ENCODE measurements at regions not wholly inside any gene's neighbourhood (a gene's known extent, or its start where the extent isn't known, plus 50 kb on each side); places are given as distances from the start of the nearest gene placed in this dataset.
"Not testable (repeated sequence)": the region's sequence is repeated elsewhere in the genome, so short reads cannot be mapped to it uniquely, and the experiment has no call there.

DNA sequence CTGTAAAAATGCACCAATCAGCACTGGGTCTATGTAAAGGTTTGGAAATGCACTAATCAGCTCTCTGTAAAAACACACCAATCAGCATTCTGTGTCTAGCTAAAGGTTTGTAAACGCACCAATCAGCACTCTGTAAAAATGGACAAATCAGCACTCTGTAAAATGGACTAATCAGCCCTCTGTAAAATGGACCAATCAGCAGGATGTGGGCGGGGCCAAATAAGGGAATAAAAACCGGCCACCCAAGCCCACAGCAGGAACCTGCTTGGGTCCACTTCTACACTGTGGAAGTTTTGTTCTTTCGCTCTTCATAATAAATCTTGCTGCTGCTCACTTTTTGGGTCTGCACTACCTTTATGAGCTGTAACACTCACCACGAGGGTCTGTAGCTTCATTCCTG, 101.0 kb downstream of the SMC2 start:
- DNase-seq = not testable (repeated sequence)

- DNase-seq = no peak
Observed at GRCh38 chr9:104200456-104200994, 106.4 kb downstream of the SMC2 start.

- DNase-seq = no peak
Observed at GRCh38 chr9:104206766-104207165, 112.7 kb downstream of the SMC2 start.

- DNase-seq = no peak
Observed at GRCh38 chr9:104209387-104209786, 115.3 kb downstream of the SMC2 start.

DNA sequence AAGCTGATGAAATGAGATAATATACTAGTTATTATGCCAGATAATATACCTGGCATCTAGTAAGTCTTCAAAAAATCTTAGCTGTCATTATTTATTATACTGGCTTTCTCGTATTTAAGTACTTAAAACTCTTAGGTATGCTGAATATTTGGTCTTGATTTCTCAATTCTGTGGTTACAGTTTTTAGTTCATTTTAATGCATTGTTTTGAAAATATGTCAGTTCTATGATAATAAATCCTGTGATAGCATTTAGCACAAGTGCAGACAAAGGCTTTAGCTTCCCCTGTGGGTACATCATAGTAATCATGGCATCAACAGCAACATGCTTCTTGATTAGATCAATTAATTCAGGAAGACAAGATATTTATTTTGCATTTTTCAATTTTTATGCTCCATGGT, 133.0 kb downstream of the SMC2 start:
- no peak for DNase-seq

- DNase-seq = no peak
Observed at GRCh38 chr9:104232781-104233341, 138.8 kb downstream of the SMC2 start.

DNA sequence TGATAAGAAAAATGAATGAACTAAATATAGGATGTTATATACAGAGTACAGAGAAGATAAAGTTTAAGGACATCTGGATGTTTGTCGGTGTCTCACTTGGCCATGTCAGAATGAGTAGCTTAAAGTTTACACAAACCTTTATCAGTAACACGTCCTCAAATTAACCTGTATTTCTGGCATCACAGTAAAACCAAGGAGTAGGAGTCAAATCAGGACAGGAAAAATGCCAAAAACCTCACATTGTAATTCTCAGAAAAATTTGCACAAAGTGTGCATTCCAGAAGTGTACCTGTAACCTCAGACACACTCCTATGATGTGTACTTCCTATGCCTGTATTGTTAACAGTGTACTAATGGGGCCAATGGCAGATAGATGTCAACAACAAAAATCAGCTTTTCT, 139.3 kb downstream of the SMC2 start:
- no peak for DNase-seq

GRCh38 chr9:104234632-104235337, 140.7 kb downstream of the SMC2 start:
- not testable (repeated sequence) for DNase-seq

DNA sequence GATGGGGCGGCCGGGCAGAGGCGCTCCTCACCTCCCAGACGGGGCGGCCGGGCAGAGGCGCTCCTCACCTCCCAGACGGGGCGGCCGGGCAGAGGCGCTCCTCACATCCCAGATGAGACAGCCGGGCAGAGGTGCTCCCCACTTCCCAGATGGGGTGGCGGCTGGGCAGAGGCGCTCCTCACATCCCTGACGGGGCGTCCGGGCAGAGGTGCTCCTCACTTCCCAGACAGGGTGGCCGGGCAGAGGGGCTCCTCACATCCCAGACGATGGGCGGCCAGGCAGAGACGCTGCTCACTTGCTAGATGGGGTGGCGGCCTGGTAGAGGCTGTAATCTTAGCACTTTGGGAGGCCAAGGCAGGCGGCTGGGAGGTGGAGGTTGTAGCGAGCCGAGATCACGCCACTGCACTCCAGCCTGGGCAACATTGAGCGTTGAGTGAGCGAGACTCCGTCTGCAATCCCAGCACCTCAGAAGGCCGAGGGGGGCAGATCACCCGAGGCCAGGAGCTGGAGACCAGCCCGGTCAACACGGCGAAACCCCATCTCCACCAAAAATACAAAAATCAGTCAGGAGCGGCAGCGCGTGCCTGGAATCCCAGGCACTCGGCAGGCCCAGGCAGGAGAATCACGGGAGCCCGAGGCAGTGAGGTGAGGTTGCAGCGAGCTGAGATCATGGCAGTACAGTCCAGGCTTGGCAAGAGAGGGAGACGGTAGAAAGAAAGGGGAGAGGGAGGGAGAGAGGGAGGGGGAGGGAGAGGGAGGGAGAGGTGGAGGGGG, 141.4 kb downstream of the SMC2 start:
- DNase-seq = not testable (repeated sequence)

GRCh38 chr9:104238668-104239067, 144.6 kb downstream of the SMC2 start:
- DNase-seq = no peak

- DNase-seq = no peak
Observed at GRCh38 chr9:104240890-104241289, 146.8 kb downstream of the SMC2 start.

GRCh38 chr9:104245925-104246324, 151.8 kb downstream of the SMC2 start:
- DNase-seq = no peak

GRCh38 chr9:104247899-104248460, 153.9 kb downstream of the SMC2 start:
- no peak for DNase-seq

- no peak for DNase-seq
Observed at GRCh38 chr9:104256031-104256695, 162.1 kb downstream of the SMC2 start.

DNA sequence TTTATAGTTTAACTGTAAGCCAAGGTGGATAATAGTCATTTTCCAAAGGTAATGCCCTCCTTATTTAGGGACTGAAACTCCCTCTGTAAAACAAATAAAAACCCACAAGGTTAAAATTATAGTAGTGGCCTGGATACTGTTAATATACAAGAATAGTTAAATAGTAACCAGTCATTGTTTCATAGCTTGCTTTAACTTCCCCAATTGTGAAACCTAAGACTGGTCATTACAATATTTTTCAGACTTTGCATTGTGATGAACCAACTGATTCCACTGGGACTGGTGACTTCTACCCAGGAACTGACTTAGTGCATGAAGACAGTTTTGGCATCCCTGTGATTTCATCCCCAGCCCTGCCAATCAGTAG, 162.6 kb downstream of the SMC2 start:
- DNase-seq = no peak

GRCh38 chr9:104258296-104259011, 164.3 kb downstream of the SMC2 start:
- no peak for DNase-seq

DNA sequence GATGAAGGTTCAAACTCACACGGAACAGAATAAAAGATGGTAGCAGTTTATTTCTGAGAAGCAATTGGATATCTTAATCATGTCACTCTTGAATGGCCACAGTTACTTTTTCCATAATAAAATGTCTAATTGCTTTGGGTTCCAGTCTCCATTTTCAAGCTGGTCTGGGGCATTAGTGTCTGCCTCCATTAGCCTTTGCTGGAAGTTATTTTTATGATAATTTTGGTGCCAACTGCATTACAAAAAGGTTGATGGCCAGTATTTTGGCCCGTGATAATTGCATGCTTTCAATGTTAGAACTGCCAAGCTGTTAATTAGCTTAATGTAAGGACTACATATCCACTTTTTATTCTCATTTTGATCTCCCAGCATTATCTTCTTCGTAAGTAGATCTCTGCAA, 165.9 kb downstream of the SMC2 start:
- DNase-seq = peak in 1 of 3 experiments; percentile 66

DNA sequence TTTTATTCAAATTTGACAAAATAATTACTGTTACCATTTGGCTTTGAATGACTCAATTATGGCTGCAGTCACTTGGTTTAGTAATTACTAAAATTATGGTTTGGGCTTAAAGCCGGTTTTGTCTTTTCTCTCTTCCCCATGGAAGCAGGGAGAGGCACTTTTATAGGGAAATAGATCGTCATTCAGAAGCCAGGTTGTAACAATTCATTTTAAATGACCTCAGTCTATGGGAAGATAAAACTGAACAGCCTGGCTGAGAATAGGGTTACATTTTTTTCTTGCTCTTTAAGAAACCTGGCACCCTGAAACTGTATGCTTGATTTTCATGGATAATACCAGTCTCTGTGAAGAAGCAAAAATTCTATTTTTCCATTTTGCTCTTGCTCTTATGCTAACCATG, 169.8 kb downstream of the SMC2 start:
- DNase-seq = no peak

DNA sequence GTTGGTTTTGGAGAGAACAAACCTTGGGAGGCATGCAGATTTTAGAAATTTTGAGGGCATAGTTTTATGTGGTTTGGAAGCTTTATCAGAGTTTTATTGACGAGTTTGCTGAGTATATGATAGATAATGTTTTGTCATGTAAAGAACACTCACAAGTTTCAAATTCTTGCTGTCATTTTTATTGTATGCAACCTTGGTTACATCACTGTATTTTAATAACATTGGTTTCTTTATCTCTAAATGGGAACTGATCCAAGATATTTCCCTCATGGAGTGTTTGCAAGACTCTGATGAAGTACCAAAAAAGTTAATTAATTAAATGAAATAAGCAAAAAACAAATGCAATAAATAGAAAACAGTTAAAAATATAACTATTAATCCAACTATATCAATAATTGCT, 170.3 kb downstream of the SMC2 start:
- no peak for DNase-seq

- DNase-seq = no peak
Observed at GRCh38 chr9:104269374-104269773, 175.3 kb downstream of the SMC2 start.

GRCh38 chr9:104269996-104270963, 176.2 kb downstream of the SMC2 start:
- no peak for DNase-seq
